Calu3 (cell line): ENCODE measurements at regions not wholly inside any gene's neighbourhood (a gene's known extent, or its start where the extent isn't known, plus 50 kb on each side); places are given as distances from the start of the nearest gene placed in this dataset.

Experiments
- BruUV-seq: library from RNA; stranded (reverse); fragments of 400-500 nt; replicated peaks from 2 replicates; lab custom pipeline; 2021; lab: Mats Ljungman, UMichigan
- CTCF ChIA-PET: fragments of 300-600 bp; sonication (Branson Sonifier 250); formaldehyde crosslinking; loops from one replicate; lab custom pipeline; 2022; ENCODE audit warnings: antibody characterized with exemption; lab: Charles Lee
- DNase-seq: peaks from one replicate; pipeline ENCODE4 v3.0.0; 2022
- H3K27ac Mint-ChIP-seq: one replicate; pipeline ENCODE4 v1.8.0; 2022; ENCODE audit warnings: mixed read lengths; ENCODE audit not compliant: unreplicated experiment
- H3K27me3 Mint-ChIP-seq: one replicate; pipeline ENCODE4 v1.8.0; 2022; ENCODE audit warnings: mixed read lengths; ENCODE audit not compliant: unreplicated experiment
- H3K36me3 Mint-ChIP-seq: one replicate; pipeline ENCODE4 v1.8.0; 2022; ENCODE audit warnings: mild to moderate bottlenecking, moderate library complexity, mixed read lengths; ENCODE audit not compliant: insufficient read depth, unreplicated experiment
- H3K4me1 Mint-ChIP-seq: one replicate; pipeline ENCODE4 v1.8.0; 2022; ENCODE audit warnings: mild to moderate bottlenecking, low read depth, mixed read lengths; ENCODE audit not compliant: unreplicated experiment
- H3K4me3 Mint-ChIP-seq: one replicate; pipeline ENCODE4 v1.8.0; 2022; ENCODE audit warnings: mild to moderate bottlenecking, low read depth, moderate library complexity, mixed read lengths; ENCODE audit not compliant: unreplicated experiment
- H3K9me3 Mint-ChIP-seq: one replicate; pipeline ENCODE4 v1.8.0; 2022; ENCODE audit warnings: low read depth, mixed read lengths; ENCODE audit not compliant: unreplicated experiment
- CTCF ChIP-seq: fragments of 200-600 bp; IDR thresholded peaks from one replicate; pipeline ENCODE4 v1.8.0; 2022; ENCODE audit warnings: antibody characterized with exemption; ENCODE audit not compliant: unreplicated experiment
- intact Hi-C: fragments of 100-400 bp; cut with micrococcal nuclease; formaldehyde crosslinking; loops from one replicate; pipeline ENCODE4 v1.10.0; 2022; ENCODE audit not compliant: unreplicated experiment

GRCh38 chr5:133780619-133781280 is 168.4 kb upstream of the FSTL4 start:
- Mint-ChIP-seq H3K4me1 (no peaks in the 10 kb centered on the region), H3K27ac (no peak overlapping the region), H3K9me3 (no peaks in the 10 kb centered on the region), H3K36me3 (no peaks in the 10 kb centered on the region), H3K4me3 (no peak overlapping the region), H3K27me3 (peaks cover 78% of the 10 kb centered on the region)
- no peak for DNase-seq
- CTCF ChIA-PET = no interaction called here
- BruUV-seq = no TSS peak
- no peak for TF ChIP-seq CTCF
- intact Hi-C loops = no loop called here

GRCh38 chr5:133779828-133780475 is 167.6 kb upstream of the FSTL4 start:
- intact Hi-C loops = no loop called here
- H3K9me3 Mint-ChIP-seq = no peaks in the 10 kb centered on the region
- no peak overlapping the region for H3K4me3 Mint-ChIP-seq
- no TSS peak for BruUV-seq
- peaks cover 78% of the 10 kb centered on the region for H3K27me3 Mint-ChIP-seq
- DNase-seq = no peak
- no peak for TF ChIP-seq CTCF
- no peaks in the 10 kb centered on the region for H3K4me1 Mint-ChIP-seq
- CTCF ChIA-PET = no interaction called here
- H3K36me3 Mint-ChIP-seq = no peaks in the 10 kb centered on the region
- no peak overlapping the region for H3K27ac Mint-ChIP-seq

- no peaks in the 10 kb centered on the region for H3K36me3 Mint-ChIP-seq
- no TSS peak for BruUV-seq
- H3K27me3 Mint-ChIP-seq = peaks cover 78% of the 10 kb centered on the region
- CTCF ChIA-PET = no interaction called here
- intact Hi-C loops = no loop called here
- no peak overlapping the region for H3K27ac Mint-ChIP-seq
- TF ChIP-seq CTCF = no peak
- DNase-seq = no peak
- H3K4me3 Mint-ChIP-seq = no peak overlapping the region
- no peaks in the 10 kb centered on the region for H3K4me1 Mint-ChIP-seq
- no peaks in the 10 kb centered on the region for H3K9me3 Mint-ChIP-seq
Measured at GRCh38 chr5:133778636-133779035, 166.3 kb upstream of the FSTL4 start.

GRCh38 chr5:133777951-133778350 is 165.6 kb upstream of the FSTL4 start:
- no peak for TF ChIP-seq CTCF
- Mint-ChIP-seq H3K4me3 (no peak overlapping the region), H3K27ac (no peak overlapping the region), H3K4me1 (no peaks in the 10 kb centered on the region), H3K27me3 (peaks cover 78% of the 10 kb centered on the region), H3K9me3 (no peaks in the 10 kb centered on the region), H3K36me3 (no peaks in the 10 kb centered on the region)
- intact Hi-C loops = no loop called here
- CTCF ChIA-PET = no interaction called here
- no peak for DNase-seq
- BruUV-seq = no TSS peak
